ENCODE measurements at regions not wholly inside any gene's neighbourhood (a gene's known extent, or its start where the extent isn't known, plus 50 kb on each side); places are given as distances from the start of the nearest gene placed in this dataset.

DNA sequence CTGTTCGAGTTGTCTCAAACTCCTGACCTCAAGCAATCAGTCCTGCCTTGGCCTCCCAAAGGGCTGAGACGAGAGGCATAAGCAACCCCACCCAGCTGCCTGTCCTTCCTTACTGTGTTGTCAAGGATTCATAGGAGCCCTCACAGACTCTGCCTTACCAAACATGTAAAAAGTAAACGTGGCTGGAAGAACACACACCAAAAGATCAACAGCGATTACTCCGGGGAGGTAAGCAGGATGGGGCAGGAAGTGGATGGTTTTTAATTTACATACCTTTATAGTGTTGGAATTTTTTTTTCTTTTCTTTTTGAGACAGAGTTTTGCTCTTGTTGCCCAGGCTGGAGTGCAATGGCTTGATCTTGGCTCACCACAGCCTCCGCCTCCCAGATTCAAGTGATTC, 61.5 kb upstream of the EGLN3 start:
- TF ChIP-seq, protein P1, sequence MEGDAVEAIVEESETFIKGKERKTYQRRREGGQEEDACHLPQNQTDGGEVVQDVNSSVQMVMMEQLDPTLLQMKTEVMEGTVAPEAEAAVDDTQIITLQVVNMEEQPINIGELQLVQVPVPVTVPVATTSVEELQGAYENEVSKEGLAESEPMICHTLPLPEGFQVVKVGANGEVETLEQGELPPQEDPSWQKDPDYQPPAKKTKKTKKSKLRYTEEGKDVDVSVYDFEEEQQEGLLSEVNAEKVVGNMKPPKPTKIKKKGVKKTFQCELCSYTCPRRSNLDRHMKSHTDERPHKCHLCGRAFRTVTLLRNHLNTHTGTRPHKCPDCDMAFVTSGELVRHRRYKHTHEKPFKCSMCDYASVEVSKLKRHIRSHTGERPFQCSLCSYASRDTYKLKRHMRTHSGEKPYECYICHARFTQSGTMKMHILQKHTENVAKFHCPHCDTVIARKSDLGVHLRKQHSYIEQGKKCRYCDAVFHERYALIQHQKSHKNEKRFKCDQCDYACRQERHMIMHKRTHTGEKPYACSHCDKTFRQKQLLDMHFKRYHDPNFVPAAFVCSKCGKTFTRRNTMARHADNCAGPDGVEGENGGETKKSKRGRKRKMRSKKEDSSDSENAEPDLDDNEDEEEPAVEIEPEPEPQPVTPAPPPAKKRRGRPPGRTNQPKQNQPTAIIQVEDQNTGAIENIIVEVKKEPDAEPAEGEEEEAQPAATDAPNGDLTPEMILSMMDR (IDR thresholded peaks at IDR 0.05; ENCODE audit: extremely low read depth in 1 of 2, insufficient read depth in 1 of 2, low read depth in 1 of 2, low read length in 2 of 2), result no peak
- no peak for TF ChIP-seq JUN (IDR thresholded peaks at IDR 0.05; ENCODE audit: borderline replicate concordance, insufficient read depth, insufficient read length, low read depth)

All from endothelial cell of umbilical vein (primary cell).